ENCODE measurements at regions not wholly inside any gene's neighbourhood (a gene's known extent, or its start where the extent isn't known, plus 50 kb on each side); places are given as distances from the start of the nearest gene placed in this dataset.

- TF ChIP-seq CTCF (IDR thresholded peaks at IDR 0.05) = no peak
- 0 out of 2 replicates have a peak, but pooled peaks cover 3% of the 10 kb centered on the region for H3K9me3 Mint-ChIP-seq
- H3K27ac Mint-ChIP-seq = no peak overlapping the region
- DNase-seq = no peak
- H3K4me1 Mint-ChIP-seq (ENCODE audit: low read depth) = no peaks in the 10 kb centered on the region
- no peak overlapping the region for H3K4me3 Mint-ChIP-seq
- H3K36me3 Mint-ChIP-seq (ENCODE audit: low read depth) = no peaks in the 10 kb centered on the region
- peaks cover 12% of the 10 kb centered on the region for H3K27me3 Mint-ChIP-seq (ENCODE audit: insufficient read depth)
These were observed 104.9 kb downstream of the XRCC2 start for GRCh38 chr7:152571068-152571467.

- Mint-ChIP-seq H3K27ac (no peak overlapping the region), H3K27me3 (ENCODE audit: insufficient read depth) (peaks cover 8% of the 10 kb centered on the region), H3K4me1 (ENCODE audit: low read depth) (no peaks in the 10 kb centered on the region), H3K36me3 (ENCODE audit: low read depth) (no peaks in the 10 kb centered on the region), H3K4me3 (no peak overlapping the region), H3K9me3 (no peaks in the 10 kb centered on the region)
- no peak for DNase-seq
- TF ChIP-seq CTCF (IDR thresholded peaks at IDR 0.05) = no peak
These were observed 107.0 kb downstream of the XRCC2 start for GRCh38 chr7:152568972-152569371.

GRCh38 chr7:152565731-152566130, 110.2 kb downstream of the XRCC2 start:
- H3K4me1 Mint-ChIP-seq (ENCODE audit: low read depth) = no peaks in the 10 kb centered on the region
- TF ChIP-seq CTCF (IDR thresholded peaks at IDR 0.05) = no peak
- H3K27ac Mint-ChIP-seq = no peak overlapping the region
- H3K9me3 Mint-ChIP-seq = no peaks in the 10 kb centered on the region
- no peak for DNase-seq
- H3K27me3 Mint-ChIP-seq (ENCODE audit: insufficient read depth) = peaks cover 18% of the 10 kb centered on the region
- no peak overlapping the region for H3K4me3 Mint-ChIP-seq
- H3K36me3 Mint-ChIP-seq (ENCODE audit: low read depth) = no peaks in the 10 kb centered on the region

- TF ChIP-seq CTCF (IDR thresholded peaks at IDR 0.05) = no peak
- Mint-ChIP-seq H3K4me1 (ENCODE audit: low read depth) (no peaks in the 10 kb centered on the region), H3K9me3 (no peaks in the 10 kb centered on the region), H3K36me3 (ENCODE audit: low read depth) (no peaks in the 10 kb centered on the region), H3K27me3 (ENCODE audit: insufficient read depth) (peaks cover 18% of the 10 kb centered on the region), H3K4me3 (no peak overlapping the region), H3K27ac (no peak overlapping the region)
- DNase-seq = no peak
These were observed 111.2 kb downstream of the XRCC2 start for GRCh38 chr7:152564656-152565250.

- no peaks in the 10 kb centered on the region; the same call in 1 of the 2 replicates for H3K4me1 Mint-ChIP-seq (ENCODE audit: low read depth)
- H3K27ac Mint-ChIP-seq = no peak overlapping the region
- peaks cover 14% of the 10 kb centered on the region for H3K27me3 Mint-ChIP-seq (ENCODE audit: insufficient read depth)
- H3K4me3 Mint-ChIP-seq = no peak overlapping the region
- H3K36me3 Mint-ChIP-seq (ENCODE audit: low read depth) = no peaks in the 10 kb centered on the region
- no peak for DNase-seq
- H3K9me3 Mint-ChIP-seq = no peaks in the 10 kb centered on the region
- TF ChIP-seq CTCF (IDR thresholded peaks at IDR 0.05) = no peak
These were observed 119.8 kb downstream of the XRCC2 start for GRCh38 chr7:152556013-152556755.

All from HFFc6 (cell line).